B cell (primary cell): ENCODE measurements at regions not wholly inside any gene's neighbourhood (a gene's known extent, or its start where the extent isn't known, plus 50 kb on each side); places are given as distances from the start of the nearest gene placed in this dataset.

ENCODE experiments used
- ATAC-seq: fragments of 200-7000 bp; cut with Tn5 transposase; one replicate; pipeline ENCODE4 v1.10.0; 2021; ENCODE audit warnings: low read depth, mild to moderate bottlenecking, moderate number of reproducible peaks, moderate library complexity
- CTCF ChIA-PET: fragments of 350-600 bp; sonication (Branson Sonifier 250); formaldehyde crosslinking; loops from one replicate; lab custom pipeline; 2021; ENCODE audit warnings: antibody characterized with exemption, inconsistent platforms; lab: Charles Lee
- POLR2A ChIA-PET: fragments of 350-600 bp; sonication (Branson Sonifier 250); formaldehyde crosslinking; loops from one replicate; lab custom pipeline; 2021; ENCODE audit warnings: antibody characterized with exemption; lab: Charles Lee
- DNase-seq: peaks from one replicate; pipeline ENCODE4 v3.0.0; 2013
- H2AFZ ChIP-seq: 2 replicates; pipeline ENCODE4 v1.6.1; 2012; ENCODE audit warnings: mild to moderate bottlenecking, low read depth, low read length; ENCODE audit not compliant: insufficient read depth, poor library complexity, severe bottlenecking
- H3K27ac ChIP-seq, 2 donors: 1 replicate in 1 of 2; 2 replicates in 1 of 2; pipeline ENCODE4 v1.5.1; 2012 to 2013; ENCODE audit warnings: low read length in 2 of 2, mild to moderate bottlenecking in 2 of 2, moderate library complexity in 1 of 2
- H3K27me3 ChIP-seq, 4 experiments: fragments of 200-600 bp in 1 of 4; sonication (generic) in 1 of 4; replicated peaks in 1 of 4; 1 replicate in 2 of 4; 2 replicates in 2 of 4; pipeline versions ENCODE4 v1.6.1 to v1.7.0; 2013 to 2016; ENCODE audit warnings: low read length in 3 of 4, mild to moderate bottlenecking in 2 of 4, mixed read lengths in 1 of 4, moderate library complexity in 1 of 4; ENCODE audit not compliant: insufficient read depth in 4 of 4, control insufficient read depth in 3 of 4; ENCODE audit errors: control extremely low read depth in 1 of 4
- H3K36me3 ChIP-seq, 2 experiments: replicated peaks in 1 of 2; 1 replicate in 1 of 2; 2 replicates in 1 of 2; pipeline versions ENCODE4 v1.6.1 to v1.7.1; 2013; ENCODE audit warnings: low read length in 1 of 2; ENCODE audit not compliant: insufficient read depth in 2 of 2, control insufficient read depth in 1 of 2; ENCODE audit errors: control extremely low read depth in 1 of 2, extremely low read depth in 1 of 2
- H3K4me1 ChIP-seq, 2 donors: fragments of 200-600 bp in 1 of 2; sonication (generic) in 1 of 2; 1 replicate in 1 of 2; 2 replicates in 1 of 2; pipeline versions ENCODE4 v1.5.1 to v1.6.1; 2013 to 2017; ENCODE audit warnings: low read length in 2 of 2; ENCODE audit not compliant: control insufficient read depth in 2 of 2, insufficient read depth in 2 of 2
- H3K4me2 ChIP-seq: replicated peaks from 2 replicates; pipeline ENCODE3; 2012; ENCODE audit warnings: mild to moderate bottlenecking, low read depth, low read length; ENCODE audit not compliant: poor library complexity, severe bottlenecking
- H3K4me3 ChIP-seq, 5 experiments: fragments of 200-600 bp in 1 of 5; sonication (generic) in 1 of 5; 1 replicate in 3 of 5; 2 replicates in 2 of 5; pipeline versions ENCODE4 v1.5.1 to v1.7.0; 2011 to 2016; ENCODE audit warnings: low read length in 4 of 5, mild to moderate bottlenecking in 4 of 5, low read depth in 2 of 5, control low read depth in 1 of 5, moderate library complexity in 1 of 5; ENCODE audit not compliant: insufficient read depth in 1 of 5; ENCODE audit errors: control extremely low read depth in 1 of 5, extremely low read depth in 1 of 5
- H3K79me2 ChIP-seq: fragments of 200-600 bp; sonication (generic); one replicate; pipeline ENCODE4 v1.6.0; 2016; ENCODE audit warnings: low read length; ENCODE audit not compliant: control insufficient read depth, insufficient read depth
- H3K9ac ChIP-seq: fragments of 200-600 bp; sonication (generic); 2 replicates; pipeline ENCODE4 v1.6.1; 2017; ENCODE audit warnings: mild to moderate bottlenecking, low read length, moderate library complexity
- H3K9me3 ChIP-seq, 3 donors: one replicate each; pipeline versions ENCODE4 v1.6.1 to v1.7.1; 2013; ENCODE audit warnings: low read length in 2 of 3; ENCODE audit not compliant: control insufficient read depth in 2 of 3, insufficient read depth in 1 of 3; ENCODE audit errors: control extremely low read depth in 1 of 3
- H4K20me1 ChIP-seq: 2 replicates; pipeline ENCODE4 v1.6.0; 2012; ENCODE audit warnings: mild to moderate bottlenecking, low read length; ENCODE audit not compliant: insufficient read depth, control insufficient read depth, poor library complexity, severe bottlenecking
- H3K27ac Mint-ChIP-seq: one replicate; pipeline ENCODE4 v1.8.0; 2021; ENCODE audit warnings: mixed read lengths
- H3K27me3 Mint-ChIP-seq: one replicate; pipeline ENCODE4 v1.8.0; 2021; ENCODE audit warnings: mixed read lengths
- H3K4me1 Mint-ChIP-seq: one replicate; pipeline ENCODE4 v1.8.0; 2021; ENCODE audit warnings: mixed read lengths
- H3K4me3 Mint-ChIP-seq: one replicate; pipeline ENCODE4 v1.8.0; 2021; ENCODE audit warnings: mixed read lengths
- H3K9me3 Mint-ChIP-seq: one replicate; pipeline ENCODE4 v1.8.0; 2022; ENCODE audit warnings: mixed read lengths; ENCODE audit not compliant: insufficient read depth
- CTCF ChIP-seq: fragments of 200-600 bp; IDR thresholded peaks from one replicate; pipeline ENCODE4 v1.8.0; 2022; ENCODE audit warnings: antibody characterized with exemption, mild to moderate bottlenecking
- EZH2 ChIP-seq: IDR thresholded peaks from 2 replicates; pipeline ENCODE4 v1.6.1; 2012; ENCODE audit warnings: borderline replicate concordance, low read depth, mild to moderate bottlenecking, moderate library complexity, low read length; ENCODE audit not compliant: insufficient read depth, poor library complexity, severe bottlenecking
- WGBS: methylation state at CpG from one replicate; pipeline ENCODE4 v1.1.5; 2013; ENCODE audit warnings: missing lambda C conversion rate; ENCODE audit not compliant: insufficient coverage; 5-methylcytosine and 5-hydroxymethylcytosine counted together
- intact Hi-C: fragments of 100-400 bp; cut with micrococcal nuclease; formaldehyde crosslinking; loops from one replicate; pipeline ENCODE4 v1.10.0; 2022

- intact Hi-C loops, result no loop called here
- ATAC-seq (no peak), DNase-seq (no peak)
- no peaks in the 10 kb centered on the region for H3K9me3 Mint-ChIP-seq
- Histone ChIP-seq H3K9me3 (no peaks in the 10 kb centered on the region), H3K4me1 (no peaks in the 10 kb centered on the region), H2AFZ (no peak overlapping the region), H3K4me2 (no peak overlapping the region), H3K9ac (no peak overlapping the region), H3K36me3 (no peaks in the 10 kb centered on the region), H3K79me2 (no peaks in the 10 kb centered on the region), H3K27me3 (no peaks in the 10 kb centered on the region), H3K4me3 (no peak overlapping the region), H3K27ac (no peak overlapping the region), H4K20me1 (no peaks in the 10 kb centered on the region)
- ChIA-PET CTCF (no interaction called here), POLR2A (no interaction called here)
- H3K4me3 Mint-ChIP-seq, result no peak overlapping the region
- no peaks in the 10 kb centered on the region for H3K27me3 Mint-ChIP-seq
- TF ChIP-seq CTCF (no peak), EZH2 (no peak)
- no peak overlapping the region for H3K27ac Mint-ChIP-seq
- H3K4me1 Mint-ChIP-seq, result no peaks in the 10 kb centered on the region
- WGBS, result no CpG with 5 or more reads among the region's 2 CpGs
Measured at GRCh38 chr5:124887223-124887622, 140.8 kb upstream of the ZNF608 start.

GRCh38 chr5:124888050-124888506 lies 141.6 kb upstream of the ZNF608 start:
- peaks cover 0 to 6% (median 0%) of the 10 kb centered on the region in 3 donors for H3K9me3 ChIP-seq
- no peak overlapping the region for H3K4me2 ChIP-seq
- H3K9ac ChIP-seq, result no peak overlapping the region
- ChIA-PET CTCF (interaction anchor here (0.6 kb wide), 1 partner anchor 61 kb away, joined by 3 read pairs; no protein-coding TSS in a partner anchor), POLR2A (no interaction called here)
- WGBS, result 85% methylated on average over 4 of the region's 6 CpGs
- Mint-ChIP-seq H3K4me3 (no peak overlapping the region), H3K27ac (no peak overlapping the region), H3K9me3 (no peaks in the 10 kb centered on the region), H3K4me1 (no peaks in the 10 kb centered on the region), H3K27me3 (no peaks in the 10 kb centered on the region)
- no peak overlapping the region for H2AFZ ChIP-seq
- no peaks in the 10 kb centered on the region for H3K79me2 ChIP-seq
- H3K27me3 ChIP-seq, result no peaks in the 10 kb centered on the region
- intact Hi-C loops, result no loop called here
- no peak for DNase-seq
- no peak for ATAC-seq
- H4K20me1 ChIP-seq, result no peaks in the 10 kb centered on the region
- no peaks in the 10 kb centered on the region for H3K36me3 ChIP-seq
- H3K4me3 ChIP-seq, result no peak overlapping the region
- H3K4me1 ChIP-seq, result no peaks in the 10 kb centered on the region
- H3K27ac ChIP-seq, result no peak overlapping the region
- no peak for TF ChIP-seq CTCF
- no peak for TF ChIP-seq EZH2
